GM12891 (cell line): ENCODE measurements at regions not wholly inside any gene's neighbourhood (a gene's known extent, or its start where the extent isn't known, plus 50 kb on each side); places are given as distances from the start of the nearest gene placed in this dataset.

Experiments
- DNase-seq: peaks from one replicate; pipeline ENCODE4 v3.0.0; 2011; ENCODE audit warnings: low spot score; ENCODE audit not compliant: insufficient read length
- FAIRE-seq: peaks from 2 replicates; lab custom pipeline; 2011; peaks lifted over from hg19 to GRCh38; lab: Jason Lieb, UNC
- PAX5 ChIP-seq: IDR thresholded peaks from 2 replicates; pipeline ENCODE4 v1.6.1; 2011; ENCODE audit warnings: low read length, moderate library complexity, mild to moderate bottlenecking; ENCODE audit not compliant: insufficient read depth, severe bottlenecking
- POLR2A ChIP-seq: IDR thresholded peaks from 2 replicates; pipeline ENCODE4 v1.6.1; 2011; ENCODE audit warnings: low read depth, low read length, control low read depth
- POLR2AphosphoS5 ChIP-seq: IDR thresholded peaks from 2 replicates; pipeline ENCODE4 v1.6.1; 2011; ENCODE audit warnings: low read depth, low read length, control low read depth
- POU2F2 ChIP-seq: IDR thresholded peaks from 2 replicates; pipeline ENCODE4 v1.6.1; 2011; ENCODE audit warnings: low read depth, mild to moderate bottlenecking, control low read depth, low read length, moderate library complexity
- SPI1 ChIP-seq: IDR thresholded peaks from 2 replicates; pipeline ENCODE4 v1.6.1; 2011; ENCODE audit warnings: low read depth, low read length, control low read depth
- TAF1 ChIP-seq: IDR thresholded peaks from 2 replicates; pipeline ENCODE4 v1.6.1; 2011; ENCODE audit warnings: low read depth, low read length, control low read depth

GRCh38 chr1:82969340-82969739, 1029.6 kb downstream of the TTLL7 start:
- DNase-seq (no peak), FAIRE-seq (no peak)
- TF ChIP-seq POLR2AphosphoS5 (no peak), PAX5 (no peak), TAF1 (no peak), POLR2A (no peak), SPI1 (no peak), POU2F2 (no peak)

GRCh38 chr1:82962658-82963057, 1036.3 kb downstream of the TTLL7 start:
- DNase-seq (no peak), FAIRE-seq (no peak)
- TF ChIP-seq TAF1 (no peak), POLR2AphosphoS5 (no peak), SPI1 (no peak), POU2F2 (no peak)

GRCh38 chr1:82950606-82951200, 1048.2 kb downstream of the TTLL7 start:
- FAIRE-seq: no peak
- DNase-seq: no peak
- TF ChIP-seq POLR2A: no peak

GRCh38 chr1:82948386-82948785, 1050.5 kb downstream of the TTLL7 start:
- TF ChIP-seq POLR2AphosphoS5 (no peak), POU2F2 (no peak), SPI1 (no peak), TAF1 (no peak), PAX5 (no peak), POLR2A (no peak)
- no peak for FAIRE-seq
- no peak for DNase-seq

GRCh38 chr1:82947278-82947677, 1051.7 kb downstream of the TTLL7 start:
- FAIRE-seq: no peak

GRCh38 chr1:82946096-82946605, 1052.8 kb downstream of the TTLL7 start:
- no peak for TF ChIP-seq SPI1
- no peak for FAIRE-seq
- no peak for DNase-seq

More at GRCh38 chr1:82947278-82947677, 1051.7 kb downstream of the TTLL7 start:
- TF ChIP-seq POLR2A (no peak), PAX5 (no peak), POLR2AphosphoS5 (no peak), TAF1 (no peak), SPI1 (no peak), POU2F2 (no peak)
- DNase-seq: no peak

GRCh38 chr1:82944822-82945221, 1054.1 kb downstream of the TTLL7 start:
- TF ChIP-seq POLR2A (no peak), PAX5 (no peak), POU2F2 (no peak), TAF1 (no peak), POLR2AphosphoS5 (no peak), SPI1 (no peak)
- DNase-seq (no peak), FAIRE-seq (no peak)

- FAIRE-seq (no peak), DNase-seq (no peak)
- TF ChIP-seq POU2F2: no peak
- TF ChIP-seq POLR2A: no peak
- TF ChIP-seq SPI1: no peak
- no peak for TF ChIP-seq TAF1
- TF ChIP-seq POLR2AphosphoS5: no peak
- TF ChIP-seq PAX5: no peak
Observed at GRCh38 chr1:82934074-82934473, 1064.9 kb downstream of the TTLL7 start.

- DNase-seq (no peak), FAIRE-seq (no peak)
- TF ChIP-seq POLR2A (no peak), POLR2AphosphoS5 (no peak), TAF1 (no peak), POU2F2 (no peak), PAX5 (no peak), SPI1 (no peak)
Observed at GRCh38 chr1:82932727-82933126, 1066.2 kb downstream of the TTLL7 start.

- TF ChIP-seq POLR2AphosphoS5 (no peak), PAX5 (no peak), TAF1 (no peak), POU2F2 (no peak), POLR2A (no peak), SPI1 (no peak)
- no peak for FAIRE-seq
- no peak for DNase-seq
Observed at GRCh38 chr1:82932207-82932606, 1066.7 kb downstream of the TTLL7 start.
